Muscle layer of duodenum (tissue), 2 donors: ENCODE measurements at regions not wholly inside any gene's neighbourhood (a gene's known extent, or its start where the extent isn't known, plus 50 kb on each side); places are given as distances from the start of the nearest gene placed in this dataset.

Source experiments
- H3K27ac ChIP-seq: one replicate; pipeline ENCODE4 v1.7.0; 2013; ENCODE audit warnings: mild to moderate bottlenecking, low read length
- H3K27me3 ChIP-seq: one replicate; pipeline ENCODE4 v1.7.0; 2013; ENCODE audit warnings: low read depth, mild to moderate bottlenecking, control low read depth, low read length
- H3K36me3 ChIP-seq, 2 donors: one replicate each; pipeline ENCODE4 v1.7.0; 2013; ENCODE audit warnings: low read length in 2 of 2, control low read depth in 1 of 2, mild to moderate bottlenecking in 1 of 2; ENCODE audit not compliant: insufficient read depth in 2 of 2, control insufficient read depth in 1 of 2
- H3K4me1 ChIP-seq, 2 donors: one replicate each; pipeline ENCODE4 v1.7.0; 2013; ENCODE audit warnings: low read length in 2 of 2, mild to moderate bottlenecking in 2 of 2, control low read depth in 1 of 2, moderate library complexity in 1 of 2; ENCODE audit not compliant: insufficient read depth in 2 of 2, control insufficient read depth in 1 of 2
- H3K4me3 ChIP-seq, 2 donors: one replicate each; pipeline ENCODE4 v1.7.0; 2013; ENCODE audit warnings: low read length in 2 of 2, low read depth in 1 of 2, mild to moderate bottlenecking in 1 of 2
- H3K9me3 ChIP-seq, 2 donors: one replicate each; pipeline ENCODE4 v1.7.0; 2013; ENCODE audit warnings: low read length in 2 of 2, control low read depth in 1 of 2, mild to moderate bottlenecking in 1 of 2; ENCODE audit not compliant: control insufficient read depth in 1 of 2
- donor health status: healthy.

GRCh38 chr19:32231020-32231419 is 114.4 kb upstream of the ZNF507 start:
- Histone ChIP-seq H3K27ac (no peak overlapping the region), H3K4me1 (no peaks in the 10 kb centered on the region), H3K27me3 (no peaks in the 10 kb centered on the region), H3K9me3 (no peaks in the 10 kb centered on the region), H3K4me3 (no peak overlapping the region), H3K36me3 (no peaks in the 10 kb centered on the region)

DNA sequence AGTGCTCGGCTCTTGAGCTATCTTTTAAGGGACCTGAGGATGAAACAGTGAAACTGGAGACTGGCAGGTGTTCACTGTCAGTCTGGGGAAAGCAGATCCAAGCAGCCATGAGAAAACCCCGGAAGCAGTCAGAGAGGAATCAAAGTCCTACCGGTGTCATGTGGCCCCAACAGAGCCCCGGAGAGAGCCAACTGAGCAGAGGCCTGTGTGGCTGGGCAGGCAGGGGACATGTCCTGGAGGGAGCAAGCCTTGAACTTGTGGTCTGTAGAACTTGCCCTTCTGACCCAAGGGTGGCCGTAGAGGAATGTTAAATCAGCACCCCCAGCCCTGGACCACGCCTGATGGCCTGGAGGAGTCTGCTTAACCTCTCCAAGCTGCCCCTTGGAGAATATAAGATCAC is 113.7 kb upstream of the ZNF507 start:
- Histone ChIP-seq H3K9me3 (no peaks in the 10 kb centered on the region), H3K4me3 (no peak overlapping the region), H3K27me3 (no peaks in the 10 kb centered on the region), H3K4me1 (no peaks in the 10 kb centered on the region), H3K36me3 (no peaks in the 10 kb centered on the region), H3K27ac (no peak overlapping the region)

DNA sequence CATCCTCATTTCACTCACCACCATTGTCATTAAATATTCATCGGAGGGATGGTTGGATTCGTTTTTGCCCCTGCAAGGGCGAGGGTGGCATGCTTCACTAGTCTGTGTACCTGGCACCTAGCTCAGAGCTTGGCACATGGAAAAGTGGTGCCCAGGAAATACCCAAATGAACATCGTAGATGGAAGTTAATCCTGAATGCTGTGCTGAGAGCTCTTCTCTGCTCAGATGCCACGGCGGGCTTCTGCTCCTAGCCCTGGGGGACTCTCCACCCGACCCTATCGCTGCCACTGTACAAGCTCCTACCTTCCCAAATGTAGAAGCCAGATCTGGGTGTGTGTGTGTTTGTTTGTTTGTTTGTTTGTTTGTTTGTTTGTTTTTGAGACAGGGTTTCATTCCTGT is 113.0 kb upstream of the ZNF507 start:
- Histone ChIP-seq H3K36me3 (no peaks in the 10 kb centered on the region), H3K27me3 (no peaks in the 10 kb centered on the region), H3K4me3 (no peak overlapping the region)

GRCh38 chr19:32233091-32233490 is 112.3 kb upstream of the ZNF507 start:
- no peaks in the 10 kb centered on the region for H3K4me1 ChIP-seq
- no peak overlapping the region for H3K4me3 ChIP-seq
- H3K27me3 ChIP-seq = no peaks in the 10 kb centered on the region
- H3K9me3 ChIP-seq = no peaks in the 10 kb centered on the region
- H3K36me3 ChIP-seq = no peaks in the 10 kb centered on the region
- H3K27ac ChIP-seq = no peak overlapping the region

More for the DNA sequence above, 113.0 kb upstream of the ZNF507 start:
- no peaks in the 10 kb centered on the region for H3K4me1 ChIP-seq
- no peaks in the 10 kb centered on the region for H3K9me3 ChIP-seq
- no peak overlapping the region for H3K27ac ChIP-seq

DNA sequence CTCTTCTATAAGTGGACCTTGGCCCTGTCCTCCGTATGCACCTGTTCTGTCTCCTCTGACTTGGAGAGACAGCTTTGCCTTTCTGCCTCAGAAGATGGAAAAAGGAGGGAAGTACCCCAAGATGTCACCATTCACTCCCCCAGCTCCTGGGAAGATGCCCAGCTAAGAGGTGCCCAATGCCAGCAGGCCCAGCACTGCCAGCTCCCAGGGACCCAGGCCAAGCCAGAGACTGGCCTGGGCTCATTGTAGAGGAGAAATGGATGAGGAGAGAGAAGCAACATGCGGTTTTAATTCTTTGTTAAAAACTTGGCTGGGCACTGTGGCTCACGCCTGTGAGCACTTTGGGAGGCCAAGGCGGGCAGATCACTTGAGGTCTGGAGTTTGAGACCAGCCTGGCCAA is 111.5 kb upstream of the ZNF507 start:
- Histone ChIP-seq H3K36me3 (no peaks in the 10 kb centered on the region), H3K27me3 (no peaks in the 10 kb centered on the region), H3K4me3 (no peak overlapping the region), H3K9me3 (no peaks in the 10 kb centered on the region), H3K27ac (no peak overlapping the region), H3K4me1 (no peaks in the 10 kb centered on the region)

DNA sequence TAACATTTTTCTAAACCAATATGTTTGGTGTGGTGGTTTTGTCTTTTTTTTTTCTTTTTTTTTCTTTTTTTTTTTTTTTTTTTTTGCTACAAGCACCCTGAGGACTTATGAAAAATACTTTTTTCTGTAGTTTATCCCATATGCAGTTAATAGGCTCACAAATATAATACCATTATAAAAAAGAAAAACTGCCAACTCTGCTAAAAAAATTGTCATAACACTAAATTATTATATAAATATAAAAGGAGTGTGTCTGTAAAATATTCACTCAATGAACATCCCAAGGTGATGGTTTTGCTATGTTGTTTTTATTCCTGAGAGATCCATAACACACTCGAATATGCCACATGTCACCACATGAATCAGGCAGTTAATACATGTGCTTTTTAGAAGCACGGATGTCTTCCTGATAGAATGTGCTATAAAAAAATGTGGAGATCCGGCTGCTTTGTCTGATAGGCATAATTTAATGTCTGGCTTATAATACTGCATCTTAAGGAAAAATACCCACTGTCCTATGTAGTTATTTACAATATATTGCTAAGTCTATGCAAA is 110.7 kb upstream of the ZNF507 start:
- no peak overlapping the region for H3K27ac ChIP-seq
- H3K9me3 ChIP-seq = no peaks in the 10 kb centered on the region
- no peak overlapping the region for H3K4me3 ChIP-seq
- no peaks in the 10 kb centered on the region for H3K36me3 ChIP-seq
- H3K4me1 ChIP-seq = no peaks in the 10 kb centered on the region
- H3K27me3 ChIP-seq = no peaks in the 10 kb centered on the region

DNA sequence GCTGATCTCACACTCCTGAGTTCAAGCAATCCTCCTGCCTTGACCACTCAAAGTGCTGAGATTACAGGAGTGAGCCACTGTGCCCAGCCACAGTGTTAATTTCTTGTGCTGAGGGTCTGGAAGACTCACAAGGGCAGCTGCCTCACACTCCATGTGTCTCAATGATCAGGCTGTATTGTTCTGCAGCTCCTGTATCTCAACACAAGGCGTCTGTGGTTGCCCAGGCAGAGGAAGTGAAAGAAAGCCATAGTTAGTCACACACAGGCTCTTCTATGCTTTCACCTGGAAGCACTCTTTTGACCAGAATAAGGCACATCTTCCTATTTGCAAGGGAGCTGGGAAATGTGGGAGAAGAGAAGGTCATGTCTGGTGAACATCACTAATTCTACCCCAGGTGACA is 107.3 kb upstream of the ZNF507 start:
- Histone ChIP-seq H3K4me1 (no peaks in the 10 kb centered on the region), H3K9me3 (no peaks in the 10 kb centered on the region), H3K4me3 (no peak overlapping the region), H3K36me3 (no peaks in the 10 kb centered on the region), H3K27me3 (no peaks in the 10 kb centered on the region), H3K27ac (no peak overlapping the region)

DNA sequence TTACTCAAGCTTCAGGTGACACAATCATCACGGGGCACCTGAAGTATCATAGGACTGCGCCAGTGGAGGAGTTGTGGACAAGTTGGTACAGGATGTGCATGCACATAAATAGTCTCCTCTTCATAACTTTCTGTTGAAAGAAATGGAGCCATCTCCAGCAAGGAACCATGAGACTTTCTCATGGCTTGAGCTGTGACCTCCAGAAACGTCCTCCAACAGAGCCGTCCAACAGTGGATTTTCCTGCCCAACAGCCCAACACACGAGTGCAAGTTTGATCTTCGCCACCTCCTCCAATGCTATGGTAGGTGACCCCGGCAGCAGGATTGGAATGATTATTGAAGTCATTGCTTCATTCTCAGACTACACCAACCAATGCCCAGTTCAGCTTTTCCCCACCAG is 105.1 kb upstream of the ZNF507 start:
- no peak overlapping the region for H3K27ac ChIP-seq
- H3K4me1 ChIP-seq = no peaks in the 10 kb centered on the region
- no peaks in the 10 kb centered on the region for H3K36me3 ChIP-seq
- H3K4me3 ChIP-seq = no peak overlapping the region
- no peaks in the 10 kb centered on the region for H3K27me3 ChIP-seq
- no peaks in the 10 kb centered on the region for H3K9me3 ChIP-seq

GRCh38 chr19:32241306-32241705 is 104.1 kb upstream of the ZNF507 start:
- no peaks in the 10 kb centered on the region for H3K27me3 ChIP-seq

GRCh38 chr19:32241932-32242710 is 103.3 kb upstream of the ZNF507 start:
- H3K4me3 ChIP-seq = no peak overlapping the region
- no peaks in the 10 kb centered on the region for H3K27me3 ChIP-seq
- no peaks in the 10 kb centered on the region for H3K36me3 ChIP-seq
- no peak overlapping the region for H3K27ac ChIP-seq
- H3K9me3 ChIP-seq = peaks cover 0 to 2% of the 10 kb centered on the region in 2 donors
- H3K4me1 ChIP-seq = no peaks in the 10 kb centered on the region

More at GRCh38 chr19:32241306-32241705, 104.1 kb upstream of the ZNF507 start:
- no peaks in the 10 kb centered on the region for H3K4me1 ChIP-seq
- no peak overlapping the region for H3K27ac ChIP-seq
- H3K4me3 ChIP-seq = no peak overlapping the region
- no peaks in the 10 kb centered on the region for H3K9me3 ChIP-seq
- no peaks in the 10 kb centered on the region for H3K36me3 ChIP-seq

DNA sequence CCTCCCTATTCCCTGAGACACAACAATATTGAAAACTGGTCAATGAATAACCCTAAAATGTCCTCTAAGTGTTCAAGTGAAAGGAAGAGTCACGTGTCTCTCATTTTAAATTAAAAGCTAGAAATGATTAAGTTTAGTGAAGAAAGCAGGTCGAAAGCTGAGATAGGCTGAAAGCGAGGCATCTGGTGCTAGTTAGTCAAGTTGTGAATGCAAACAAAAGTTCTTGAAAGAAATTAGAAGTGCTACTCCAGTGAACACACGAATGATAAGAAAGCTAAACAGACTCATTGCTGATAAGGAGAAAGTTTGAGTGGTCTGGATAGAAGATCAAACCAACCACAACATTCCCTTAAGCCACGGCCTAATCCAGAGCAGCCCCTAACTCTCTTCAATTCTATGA is 99.4 kb upstream of the ZNF507 start:
- H3K27me3 ChIP-seq = no peaks in the 10 kb centered on the region

More for the DNA sequence above, 99.4 kb upstream of the ZNF507 start:
- Histone ChIP-seq H3K9me3 (peaks cover 0 to 4% of the 10 kb centered on the region in 2 donors), H3K4me3 (no peak overlapping the region), H3K4me1 (no peaks in the 10 kb centered on the region), H3K36me3 (no peaks in the 10 kb centered on the region), H3K27ac (no peak overlapping the region)
